GM18907 (cell line): ENCODE measurements at regions not wholly inside any gene's neighbourhood (a gene's known extent, or its start where the extent isn't known, plus 50 kb on each side); places are given as distances from the start of the nearest gene placed in this dataset.
A peak's percentile ranks its signal among the peaks of the same experiment; 100 is the strongest.

Experiments used
- ATAC-seq: cut with Tn5 transposase; IDR thresholded peaks from one replicate; pipeline ENCODE4 v1.9.1; 2021; ENCODE audit warnings: mild to moderate bottlenecking, moderate library complexity; ENCODE audit not compliant: unreplicated experiment

DNA sequence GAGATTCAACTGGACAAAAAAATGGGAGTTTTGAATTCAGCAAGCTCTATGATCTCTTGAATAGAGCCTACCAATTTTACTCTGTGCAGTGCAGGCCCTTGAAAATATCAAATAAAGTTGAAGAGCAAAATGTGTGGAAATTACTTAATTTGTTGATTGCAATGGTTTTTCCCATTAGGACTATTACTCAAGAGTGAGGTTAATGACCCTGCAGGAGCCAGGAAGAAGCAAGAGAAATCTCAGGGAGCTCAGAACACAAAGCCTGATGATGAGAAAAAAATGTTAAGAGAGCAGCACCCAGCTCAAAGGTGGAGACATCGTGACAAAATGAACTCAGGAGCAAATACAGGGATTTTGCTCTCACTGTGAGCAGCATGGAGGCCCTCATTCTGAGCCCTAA lies 337.6 kb upstream of the TRIB2 start:
- ATAC-seq, result no peak

DNA sequence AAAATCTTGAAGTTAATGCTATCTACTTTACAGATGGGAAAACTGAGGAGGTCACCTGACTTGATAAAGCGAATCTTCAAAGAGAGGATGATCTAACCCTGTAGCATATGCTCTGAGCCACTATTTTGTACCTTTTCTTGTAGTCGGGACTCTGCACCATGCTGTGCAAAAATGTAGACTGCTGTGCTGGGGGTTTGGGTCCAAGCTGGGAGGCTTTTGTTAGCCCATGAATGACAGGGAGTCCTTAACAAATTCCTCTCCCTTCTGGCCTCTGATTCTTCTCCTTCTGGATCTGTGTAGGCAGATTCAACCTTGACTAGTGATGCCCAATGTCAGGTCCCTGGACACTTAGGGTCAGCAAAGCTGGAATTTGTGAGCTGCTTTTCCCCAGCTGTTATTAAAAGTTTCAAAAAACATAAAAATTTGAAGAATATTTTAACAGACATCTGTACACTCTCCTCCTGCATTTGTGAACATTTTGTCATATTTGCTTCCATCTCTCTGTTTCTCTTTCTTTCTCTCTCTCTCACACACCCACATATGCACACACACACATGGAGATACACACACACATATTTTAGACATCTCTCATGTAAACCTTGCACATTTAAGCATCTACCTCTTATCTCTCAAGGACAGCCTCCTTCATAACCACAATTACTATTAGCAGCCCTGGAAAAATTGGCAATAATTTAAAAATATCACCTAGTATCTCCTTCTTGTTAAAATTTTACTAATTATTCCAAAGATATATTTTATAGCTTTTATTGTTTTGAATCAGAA lies 335.0 kb upstream of the TRIB2 start:
- ATAC-seq, result no peak

DNA sequence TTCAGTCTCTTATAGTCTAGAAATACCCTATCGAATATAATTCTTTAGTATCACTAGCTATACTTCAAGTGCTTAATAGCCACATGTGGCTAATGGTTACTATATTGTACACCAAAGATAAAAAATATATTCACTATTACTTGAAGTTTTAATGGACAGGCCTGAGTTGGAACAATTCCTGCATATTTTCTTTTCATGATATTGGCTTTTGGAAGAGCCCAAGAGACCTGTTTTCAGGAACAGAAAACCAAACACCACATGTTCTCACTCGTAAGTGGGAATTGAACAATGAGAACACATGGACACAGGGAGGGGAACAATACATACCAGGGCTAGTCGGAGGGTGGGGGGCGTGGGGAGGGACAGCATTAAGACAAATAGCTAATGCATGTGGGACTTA lies 334.4 kb upstream of the TRIB2 start:
- no peak for ATAC-seq

DNA sequence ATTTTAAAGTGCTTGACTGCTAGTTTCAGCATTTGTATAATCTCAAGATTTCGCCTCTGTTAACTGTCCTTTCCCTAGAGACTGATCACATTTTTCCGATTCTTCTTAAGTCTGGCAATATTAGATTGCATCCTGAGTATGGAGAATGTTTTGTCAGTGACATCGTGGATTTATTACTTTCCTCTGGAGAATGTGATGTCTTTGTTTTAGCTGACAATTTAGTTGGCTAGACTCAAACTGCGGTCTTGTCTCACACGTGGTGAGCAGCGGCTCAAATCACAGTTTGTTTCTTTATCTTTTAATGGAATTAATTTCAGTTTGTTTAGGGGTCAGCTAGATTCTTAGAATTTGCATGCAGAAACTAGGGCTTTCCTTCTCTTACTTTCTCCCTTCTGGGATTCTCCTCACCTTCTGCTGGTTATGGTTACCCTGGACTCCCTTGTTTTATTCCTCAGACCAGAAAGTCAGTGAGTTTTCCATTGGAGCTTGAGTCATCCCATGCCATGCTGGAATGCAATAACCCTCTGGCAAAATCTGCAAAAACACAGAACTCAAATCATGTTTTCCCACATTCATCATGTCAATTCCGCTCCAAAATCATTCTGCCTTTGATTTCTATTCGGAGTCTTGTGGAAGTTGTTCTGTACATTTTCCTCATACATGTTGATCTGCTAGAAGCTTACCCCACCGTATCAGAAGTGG lies 327.2 kb upstream of the TRIB2 start:
- ATAC-seq, result no peak

DNA sequence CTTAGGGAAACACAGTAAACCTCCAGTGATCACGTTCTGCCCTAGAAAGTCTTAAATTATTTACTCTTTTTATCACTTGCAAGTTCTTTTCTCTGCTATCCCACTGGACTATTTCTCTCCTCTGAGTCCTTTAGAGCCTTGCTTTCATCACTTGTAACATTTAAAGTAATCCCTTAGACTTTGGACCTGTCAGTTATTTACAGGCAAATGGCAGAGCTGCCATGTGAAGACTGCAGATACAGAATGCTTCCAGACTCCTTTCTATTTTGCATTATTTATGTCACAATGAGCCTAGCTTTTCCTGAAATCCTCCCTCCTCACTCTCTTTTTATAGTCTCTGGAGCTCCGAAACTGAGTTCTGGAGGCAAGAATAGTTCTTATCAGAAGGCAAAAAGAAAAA lies 325.6 kb upstream of the TRIB2 start:
- no peak for ATAC-seq

DNA sequence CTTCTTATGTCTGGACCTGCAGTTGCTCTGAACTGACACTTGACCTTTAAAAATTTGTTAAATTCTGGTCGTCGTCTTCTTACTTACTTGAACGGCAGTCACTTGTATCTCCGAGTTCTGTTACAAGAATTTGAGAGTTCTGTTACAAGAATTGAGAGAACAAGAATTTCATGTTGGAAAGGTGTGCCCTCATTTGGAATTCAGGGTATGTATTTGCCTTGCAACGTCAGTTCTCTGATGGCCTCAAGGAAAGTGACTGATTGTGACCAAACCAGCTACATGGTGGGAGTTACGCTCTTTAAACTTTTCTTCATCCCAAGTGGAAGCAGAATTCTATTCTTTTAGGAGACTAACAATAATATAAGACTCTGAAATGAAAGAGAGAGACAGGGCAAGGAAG lies 320.0 kb upstream of the TRIB2 start:
- no peak for ATAC-seq

DNA sequence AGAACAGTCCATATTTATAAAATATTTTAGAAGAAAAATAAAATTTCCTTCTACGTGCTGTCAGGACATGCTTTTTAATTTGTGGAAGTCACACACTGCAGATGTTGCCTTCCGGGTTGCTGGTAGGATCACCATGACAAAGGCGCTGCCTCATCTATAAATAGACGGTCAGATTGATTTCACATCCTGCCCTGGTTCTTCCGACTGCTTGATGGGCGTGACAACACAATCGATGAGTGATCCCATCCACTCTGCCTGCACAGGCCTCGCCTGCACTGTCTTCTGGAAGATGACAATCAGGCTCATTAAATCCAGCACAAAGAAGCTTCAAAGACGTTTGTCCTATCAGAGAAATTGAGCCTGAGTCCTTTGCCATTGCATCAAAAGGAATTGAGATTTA lies 318.9 kb upstream of the TRIB2 start:
- no peak for ATAC-seq

DNA sequence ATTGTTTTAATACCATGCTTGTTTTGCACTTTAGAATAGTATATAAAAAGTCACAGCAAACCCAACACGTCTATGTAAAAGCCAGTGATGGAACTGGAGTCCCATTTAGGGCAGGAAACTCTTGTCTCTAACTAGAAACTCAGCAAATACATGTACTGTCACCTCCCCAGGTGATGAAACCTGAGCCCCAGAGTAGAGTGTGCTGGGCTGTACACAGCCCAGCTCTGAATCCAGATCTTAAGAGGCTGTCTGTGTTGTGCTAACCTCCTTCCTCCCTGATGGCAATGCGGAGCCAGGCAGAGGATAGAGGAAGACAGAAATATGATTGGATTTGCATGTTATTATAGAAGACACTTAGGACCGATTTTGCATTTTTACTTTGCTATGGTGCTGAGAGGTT lies 317.5 kb upstream of the TRIB2 start:
- no peak for ATAC-seq

DNA sequence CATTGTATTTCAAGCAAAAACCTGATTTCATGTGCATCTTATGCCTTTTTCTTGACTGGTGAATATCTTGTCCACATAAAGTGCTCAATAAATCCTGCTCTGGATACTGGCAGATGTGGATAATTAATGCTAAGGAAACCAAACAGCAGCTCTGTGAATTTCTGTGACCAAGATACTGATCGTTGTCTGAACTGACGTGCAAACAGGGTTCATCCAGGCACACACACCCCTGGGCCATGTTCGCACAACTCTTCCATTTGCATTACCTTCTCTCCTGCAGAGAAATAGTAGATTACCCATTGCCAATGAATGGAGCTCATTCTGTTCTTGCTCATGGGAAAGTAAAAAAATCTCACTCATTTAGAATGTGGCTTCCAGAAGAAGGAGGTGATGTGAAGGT lies 316.2 kb upstream of the TRIB2 start:
- ATAC-seq, result no peak

DNA sequence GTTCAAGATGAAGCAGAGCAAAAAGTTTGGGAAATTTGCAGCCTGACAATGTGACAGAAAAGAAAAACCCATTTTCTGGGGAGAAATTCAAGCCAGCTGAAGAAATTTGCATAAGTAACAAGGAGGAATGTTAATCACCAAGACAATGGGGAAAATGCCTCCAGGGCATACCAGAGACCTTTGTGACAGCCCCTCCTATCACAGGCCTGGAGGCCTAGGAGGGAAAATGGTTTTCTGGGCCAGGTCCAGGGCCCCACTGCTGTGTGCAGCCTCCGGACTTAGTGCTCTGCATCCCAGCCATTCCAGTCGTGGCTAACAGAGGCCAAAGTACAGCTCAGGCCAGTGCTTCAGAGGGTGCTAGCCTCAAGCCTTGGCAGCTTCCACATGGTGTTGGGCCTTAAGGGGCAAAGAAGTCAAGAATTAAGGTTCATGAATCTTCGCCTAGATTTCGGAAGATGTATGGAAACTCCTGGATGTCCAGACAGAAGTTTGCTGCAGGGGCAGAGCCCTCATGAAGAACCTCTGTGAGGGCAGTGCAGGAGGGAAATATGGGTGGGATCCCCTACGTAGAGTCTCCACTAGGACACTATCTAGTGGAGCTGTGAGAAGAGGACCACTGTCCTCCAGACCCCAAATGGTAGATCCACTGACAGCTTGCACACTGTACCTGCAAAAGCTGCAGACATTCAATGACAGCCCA lies 314.1 kb upstream of the TRIB2 start:
- no peak for ATAC-seq

DNA sequence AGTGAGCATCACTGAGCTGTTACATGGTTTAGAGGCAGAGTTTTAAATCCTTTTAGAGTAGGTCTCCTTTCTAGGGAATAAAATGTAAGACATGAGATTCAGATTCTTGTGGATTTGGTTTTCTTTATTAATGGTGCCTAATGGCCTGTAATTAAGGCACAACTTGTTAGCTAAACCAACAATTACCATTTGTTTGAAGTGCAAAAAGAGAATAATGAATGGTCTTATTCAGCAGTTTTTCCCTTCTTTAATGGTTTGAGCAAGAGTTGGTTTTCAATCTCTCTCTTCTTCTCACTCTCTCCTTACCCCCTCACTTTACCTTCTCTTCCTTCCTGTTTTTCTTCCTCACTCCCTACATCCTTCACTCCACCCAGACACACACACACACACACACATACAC lies 312.2 kb upstream of the TRIB2 start:
- no peak for ATAC-seq

DNA sequence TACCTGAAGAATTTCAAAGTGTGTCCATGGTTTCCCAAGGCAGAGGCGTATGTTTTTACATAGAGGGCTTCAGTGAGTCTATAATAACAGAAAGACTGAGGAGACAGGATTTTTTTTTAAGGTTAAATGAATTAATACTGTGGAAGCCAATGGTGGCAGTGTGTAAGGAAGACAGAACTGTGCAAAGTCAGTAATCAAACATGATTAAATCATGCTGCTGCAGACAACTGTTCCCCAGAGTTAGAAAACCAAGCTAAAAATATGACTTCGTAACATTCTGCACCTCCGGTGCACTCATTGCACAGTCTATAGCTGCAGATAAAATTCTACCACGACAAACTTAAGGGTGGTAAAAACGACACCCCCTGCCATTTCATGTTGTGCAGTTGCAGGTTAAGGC lies 309.6 kb upstream of the TRIB2 start:
- ATAC-seq, result no peak

DNA sequence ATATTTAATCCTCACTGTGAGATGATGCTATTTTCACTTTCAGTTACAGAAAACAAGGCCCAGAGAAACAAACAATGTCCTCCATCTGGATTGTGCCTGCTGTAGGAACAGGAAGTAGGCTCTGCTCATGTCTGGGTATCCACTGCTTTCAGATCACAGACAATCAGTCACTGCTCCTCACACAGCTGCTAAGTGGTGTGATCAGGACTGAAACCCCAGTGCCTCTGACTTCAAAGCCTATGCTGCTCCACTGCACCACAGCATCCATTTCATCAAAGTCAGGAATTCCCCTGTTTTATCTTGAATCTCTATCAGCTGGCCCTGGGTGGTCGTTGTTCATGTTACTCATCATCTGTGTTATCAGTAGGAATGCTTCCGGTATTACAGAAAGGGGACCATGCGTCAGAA lies 303.8 kb upstream of the TRIB2 start:
- peak; percentile 98 for ATAC-seq

DNA sequence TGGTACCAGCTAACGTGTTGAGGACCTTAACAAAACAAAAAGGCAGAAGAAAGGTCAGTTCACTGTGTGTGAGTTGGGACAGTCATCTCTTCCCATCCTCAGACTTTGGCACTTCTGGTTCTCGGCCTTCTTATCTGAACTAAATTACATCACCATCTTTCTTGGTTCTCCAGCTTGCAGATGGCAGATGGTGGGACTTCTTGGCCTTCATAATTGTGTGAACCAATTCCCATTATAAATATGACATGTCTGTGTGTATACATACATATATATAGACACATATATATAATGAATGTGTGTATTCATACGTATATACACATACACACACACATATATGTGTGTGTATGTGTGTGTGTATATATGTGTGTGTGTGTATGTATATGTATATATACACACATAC lies 301.2 kb upstream of the TRIB2 start:
- no peak for ATAC-seq

DNA sequence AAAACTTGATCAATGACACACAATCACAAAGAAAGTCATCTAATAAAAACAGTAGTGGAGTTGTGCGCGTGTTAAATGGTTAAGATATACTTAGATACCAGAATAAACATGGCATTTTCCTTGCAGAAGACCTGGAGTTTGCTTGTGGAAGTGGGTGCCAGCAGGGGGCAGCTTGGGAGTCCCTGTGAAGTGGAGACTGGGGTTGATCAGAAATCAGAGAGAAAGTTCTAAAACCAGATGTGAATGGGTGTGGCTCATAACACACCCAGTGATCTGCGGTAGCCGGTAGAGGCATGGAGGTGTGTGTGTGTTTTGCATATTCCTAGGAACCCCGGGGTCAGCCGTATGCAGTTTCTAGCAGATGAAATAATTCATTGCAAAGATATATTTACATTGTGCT lies 300.1 kb upstream of the TRIB2 start:
- no peak for ATAC-seq

DNA sequence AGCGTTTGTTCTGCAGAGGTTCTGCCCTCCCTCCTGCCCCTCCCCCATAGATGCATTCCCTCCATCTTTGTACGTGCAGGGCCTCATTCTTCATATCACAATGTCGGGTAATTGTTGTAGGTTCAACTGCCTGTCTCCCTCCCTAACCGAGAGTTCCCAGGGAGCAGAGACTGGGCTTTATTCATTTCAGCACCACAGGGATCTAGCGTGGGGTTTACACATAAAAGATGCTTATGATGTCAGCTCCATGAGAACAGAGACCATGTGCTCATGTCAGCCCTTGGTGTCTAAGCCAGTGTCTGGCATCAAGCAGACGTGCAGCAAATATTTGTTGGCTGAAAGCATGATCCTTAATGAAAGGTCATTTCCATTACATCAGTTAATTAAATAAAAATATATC lies 298.9 kb upstream of the TRIB2 start:
- no peak for ATAC-seq

DNA sequence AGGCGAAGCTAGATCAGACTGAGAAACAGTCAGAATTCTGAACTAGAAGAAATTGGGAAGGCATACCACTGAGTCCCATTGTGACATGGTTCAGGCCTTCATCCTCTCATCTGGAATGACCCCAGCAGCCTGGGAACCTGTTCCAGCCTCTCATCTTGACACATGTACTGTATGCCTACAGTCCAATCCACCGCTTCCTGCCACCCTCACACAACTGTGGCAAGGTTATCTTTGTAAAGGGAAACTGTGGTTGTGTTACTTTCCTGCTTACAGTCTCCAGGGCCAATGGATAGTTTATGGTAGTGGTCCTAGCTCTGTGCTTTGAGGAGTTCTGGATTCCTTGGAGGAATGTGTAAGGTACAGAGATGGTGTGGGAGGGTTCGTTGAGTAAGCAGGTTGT lies 296.9 kb upstream of the TRIB2 start:
- no peak for ATAC-seq

DNA sequence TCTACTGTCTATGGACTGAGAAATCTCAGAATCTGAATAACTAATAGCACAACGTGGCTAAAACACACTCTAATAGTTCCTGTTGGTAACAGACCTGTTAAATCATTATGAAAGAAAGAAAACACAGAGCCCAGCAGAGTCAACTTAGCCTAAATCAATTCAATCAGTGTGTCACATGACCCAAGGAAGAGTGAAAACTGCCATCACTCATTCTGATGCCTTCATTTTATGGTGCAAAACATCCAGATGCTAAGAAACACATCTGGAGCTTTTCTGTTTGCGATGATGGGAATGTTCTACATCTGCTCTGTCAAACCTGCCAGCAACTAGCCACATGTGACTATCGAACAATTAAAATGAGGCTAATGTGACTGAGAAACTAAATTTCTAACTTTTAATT lies 295.7 kb upstream of the TRIB2 start:
- no peak for ATAC-seq

DNA sequence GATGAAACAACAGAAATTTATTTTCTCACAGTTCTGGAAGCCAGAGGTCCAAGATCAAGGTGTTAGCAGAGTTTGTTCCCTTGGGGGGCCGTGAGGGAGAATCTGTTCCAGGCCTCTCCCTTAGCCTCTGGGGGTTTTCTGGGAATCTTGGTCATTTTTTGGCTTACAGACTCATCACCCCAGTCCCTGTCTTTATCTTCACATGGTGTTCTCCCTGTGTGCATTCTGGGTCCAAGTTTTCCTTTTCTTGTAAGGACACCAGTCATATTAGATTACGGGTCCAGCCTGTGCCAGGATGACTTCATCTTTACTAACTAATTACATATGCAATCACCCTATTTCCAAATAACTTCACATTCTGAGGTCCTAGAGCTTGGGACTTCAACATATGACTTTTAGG lies 292.5 kb upstream of the TRIB2 start:
- ATAC-seq, result no peak

DNA sequence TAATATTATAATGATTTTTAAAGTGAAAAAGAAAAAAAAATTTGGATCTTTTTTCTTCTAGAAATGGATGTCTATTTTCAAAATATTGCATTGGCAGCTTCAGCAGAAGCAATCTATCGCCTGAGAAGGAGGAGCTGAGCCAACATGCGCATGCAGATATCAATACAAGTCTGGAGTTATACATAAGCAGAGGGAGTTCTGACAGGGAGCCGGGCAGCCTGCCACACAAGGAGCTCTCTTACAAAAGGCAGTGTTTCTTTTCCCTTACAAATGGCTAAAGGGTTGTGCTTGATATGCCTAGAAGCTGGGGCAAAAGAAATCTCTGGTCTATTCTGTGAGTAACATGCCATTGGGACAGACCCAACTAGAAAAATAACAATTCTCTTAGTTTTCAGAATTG lies 291.9 kb upstream of the TRIB2 start:
- ATAC-seq, result no peak

DNA sequence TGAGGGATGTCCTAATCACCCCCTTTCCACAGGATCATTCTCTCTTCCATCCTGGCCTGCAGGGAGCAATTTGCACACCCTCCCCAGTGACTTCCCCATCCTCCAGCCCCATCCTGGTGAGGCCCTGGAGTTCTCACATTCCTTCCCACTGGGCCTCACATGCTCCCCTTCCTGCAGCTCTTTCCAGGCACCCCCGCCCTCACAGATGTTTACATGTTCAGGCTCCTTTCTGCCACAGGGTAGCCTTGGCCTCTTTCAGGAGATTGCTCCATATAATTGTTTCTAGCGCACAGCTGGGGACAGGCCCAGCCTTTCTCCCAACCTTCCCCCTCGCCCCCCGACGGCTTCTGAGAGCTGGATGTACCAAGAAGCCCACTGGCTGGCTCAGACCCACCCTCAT lies 288.4 kb upstream of the TRIB2 start:
- no peak for ATAC-seq

DNA sequence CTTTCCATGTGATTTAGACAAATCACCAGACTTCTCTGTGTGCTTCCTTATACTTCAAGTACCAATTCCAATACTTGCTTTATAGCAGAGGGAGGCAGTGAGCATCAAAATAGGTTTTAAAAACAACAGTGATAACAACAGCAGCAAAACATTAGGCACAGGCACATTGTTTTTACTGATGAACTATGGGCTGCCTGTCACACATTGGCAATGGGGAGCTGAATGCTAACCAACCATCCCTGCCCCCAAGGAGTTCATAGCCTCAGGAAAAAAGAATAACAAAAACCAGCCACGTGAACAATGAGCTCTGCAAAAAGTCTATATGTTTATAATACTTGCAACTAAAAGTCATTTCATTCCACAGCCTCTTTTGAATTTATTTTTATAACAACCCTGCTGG lies 287.9 kb upstream of the TRIB2 start:
- ATAC-seq, result no peak
